OCI-LY1 (cell line): ENCODE measurements at regions not wholly inside any gene's neighbourhood (a gene's known extent, or its start where the extent isn't known, plus 50 kb on each side); places are given as distances from the start of the nearest gene placed in this dataset.

Source experiments
- H2AFZ ChIP-seq: fragments of 200-600 bp; sonication (generic), shearing (Covaris generic); 2 replicates; pipeline ENCODE4 v1.6.0; 2014; ENCODE audit warnings: antibody characterized with exemption, mild to moderate bottlenecking, low read length
- H3F3A ChIP-seq: fragments of 200-600 bp; sonication (generic), shearing (Covaris generic); 2 replicates; pipeline ENCODE4 v1.6.0; 2014; ENCODE audit warnings: mild to moderate bottlenecking, antibody characterized with exemption, low read length, moderate library complexity; ENCODE audit not compliant: insufficient read depth
- H3K27ac ChIP-seq: fragments of 200-600 bp; sonication (generic); 2 replicates; pipeline ENCODE4 v1.5.1; 2014; ENCODE audit warnings: low read length, mixed run types, mild to moderate bottlenecking, low read depth; ENCODE audit not compliant: poor library complexity, severe bottlenecking
- H3K27me3 ChIP-seq: fragments of 200-600 bp; sonication (generic); 2 replicates; pipeline ENCODE4 v1.6.0; 2014; ENCODE audit warnings: antibody characterized with exemption, mild to moderate bottlenecking, low read length, moderate library complexity; ENCODE audit not compliant: insufficient read depth
- H3K36me3 ChIP-seq: fragments of 200-600 bp; sonication (generic); 2 replicates; pipeline ENCODE4 v1.6.1; 2014; ENCODE audit warnings: mild to moderate bottlenecking, antibody characterized with exemption, low read length, moderate library complexity, mixed read lengths; ENCODE audit not compliant: insufficient read depth
- H3K4me1 ChIP-seq: fragments of 200-600 bp; sonication (generic); 2 replicates; pipeline ENCODE4 v1.5.1; 2014; ENCODE audit warnings: mild to moderate bottlenecking, low read length, moderate library complexity; ENCODE audit not compliant: insufficient read depth, severe bottlenecking
- H3K4me2 ChIP-seq: fragments of 200-600 bp; sonication (generic), shearing (Covaris generic); 2 replicates; pipeline ENCODE4 v1.6.1; 2014; ENCODE audit warnings: low read length
- H3K4me3 ChIP-seq: fragments of 200-600 bp; sonication (generic); 2 replicates; pipeline ENCODE4 v1.5.1; 2014; ENCODE audit warnings: low read length, low read depth, mild to moderate bottlenecking, mixed read lengths; ENCODE audit not compliant: poor library complexity, severe bottlenecking
- H3K79me2 ChIP-seq: fragments of 200-600 bp; shearing (Covaris generic); 2 replicates; pipeline ENCODE4 v1.6.1; 2016; ENCODE audit warnings: mixed run types, low read length, mixed read lengths; ENCODE audit not compliant: insufficient read depth
- H3K9ac ChIP-seq: fragments of 200-600 bp; sonication (generic), shearing (Covaris generic); 2 replicates; pipeline ENCODE4 v1.6.1; 2014; ENCODE audit warnings: mild to moderate bottlenecking, low read length, mixed read lengths
- H3K9me2 ChIP-seq: fragments of 200-600 bp; sonication (generic), shearing (Covaris generic); 2 replicates; pipeline ENCODE4 v1.6.1; 2014; ENCODE audit warnings: low read depth, mild to moderate bottlenecking, low read length, mixed read lengths
- H3K9me3 ChIP-seq: fragments of 200-600 bp; shearing (Covaris generic); 2 replicates; pipeline ENCODE4 v1.6.1; 2014; ENCODE audit warnings: low read length, mixed read lengths
- H4K20me1 ChIP-seq: fragments of 200-600 bp; sonication (generic), shearing (Covaris generic); 2 replicates; pipeline ENCODE4 v1.6.0; 2016; ENCODE audit warnings: mild to moderate bottlenecking, low read length; ENCODE audit not compliant: insufficient read depth
- CTCF ChIP-seq: fragments of 200-600 bp; sonication (generic), shearing (Covaris generic); IDR thresholded peaks from 2 replicates; pipeline ENCODE4 v1.5.1; 2017; ENCODE audit warnings: mild to moderate bottlenecking, antibody characterized with exemption, low read length, moderate library complexity, mixed read lengths
- EZH2 ChIP-seq: fragments of 200-600 bp; sonication (generic), shearing (Covaris generic); IDR thresholded peaks from 2 replicates; pipeline ENCODE4 v1.8.0; 2017; ENCODE audit warnings: borderline replicate concordance, mixed run types, mild to moderate bottlenecking, antibody characterized with exemption, low read length, moderate library complexity, mixed read lengths

GRCh38 chr2:12048550-12048949 lies 302.1 kb downstream of the LPIN1 start:
- Histone ChIP-seq H3K9me3 (0 out of 2 replicates have a peak, but pooled peaks cover 3% of the 10 kb centered on the region), H3K9ac (peak overlapping the region; percentile 89), H3K4me2 (peak overlapping the region; percentile 72), H3K4me3 (peak overlapping the region; percentile 14), H3K4me1 (peaks cover 85% of the 10 kb centered on the region), H3K9me2 (no peaks in the 10 kb centered on the region), H3K79me2 (no peaks in the 10 kb centered on the region), H2AFZ (no peak overlapping the region), H3K36me3 (peaks cover 9% of the 10 kb centered on the region; the same call in 1 of the 2 replicates), H3F3A (peaks cover 5% of the 10 kb centered on the region; the same call in 1 of the 2 replicates), H3K27ac (peak overlapping the region; percentile 99), H3K27me3 (no peaks in the 10 kb centered on the region), H4K20me1 (no peaks in the 10 kb centered on the region)
- TF ChIP-seq EZH2 (no peak), CTCF (peak; percentile 75)

GRCh38 chr2:12050396-12050795 lies 304.0 kb downstream of the LPIN1 start:
- 0 out of 2 replicates have a peak, but pooled peaks cover 3% of the 10 kb centered on the region for H3K9me3 ChIP-seq
- no peaks in the 10 kb centered on the region for H3K27me3 ChIP-seq
- peaks cover 13% of the 10 kb centered on the region; the same call in 1 of the 2 replicates for H3K36me3 ChIP-seq
- peak overlapping the region; percentile 20; the same call in 1 of the 2 replicates for H3K4me2 ChIP-seq
- H4K20me1 ChIP-seq: no peaks in the 10 kb centered on the region
- H3K9me2 ChIP-seq: no peaks in the 10 kb centered on the region
- peaks cover 1% of the 10 kb centered on the region; the same call in 1 of the 2 replicates for H3F3A ChIP-seq
- peaks cover 74% of the 10 kb centered on the region for H3K4me1 ChIP-seq
- H3K27ac ChIP-seq: peak overlapping the region; percentile 99
- H3K79me2 ChIP-seq: no peaks in the 10 kb centered on the region
- no peak overlapping the region for H2AFZ ChIP-seq
- no peak overlapping the region for H3K4me3 ChIP-seq
- H3K9ac ChIP-seq: peak overlapping the region; percentile 64
- TF ChIP-seq EZH2 (no peak), CTCF (peak; percentile 70)

GRCh38 chr2:12051831-12052230 lies 305.4 kb downstream of the LPIN1 start:
- TF ChIP-seq CTCF (no peak), EZH2 (no peak)
- Histone ChIP-seq H3K36me3 (peaks cover 13% of the 10 kb centered on the region; the same call in 1 of the 2 replicates), H3K9ac (no peak overlapping the region; the same call in 1 of the 2 replicates), H3K4me3 (no peak overlapping the region), H2AFZ (no peak overlapping the region), H3K9me3 (0 out of 2 replicates have a peak, but pooled peaks cover 3% of the 10 kb centered on the region), H3K27ac (peak overlapping the region; percentile 99), H3K27me3 (no peaks in the 10 kb centered on the region), H4K20me1 (no peaks in the 10 kb centered on the region), H3F3A (no peaks in the 10 kb centered on the region), H3K4me2 (no peak overlapping the region), H3K9me2 (no peaks in the 10 kb centered on the region), H3K4me1 (peaks cover 74% of the 10 kb centered on the region), H3K79me2 (no peaks in the 10 kb centered on the region)
